H9 (cell line): ENCODE measurements at regions not wholly inside any gene's neighbourhood (a gene's known extent, or its start where the extent isn't known, plus 50 kb on each side); places are given as distances from the start of the nearest gene placed in this dataset.
A peak's percentile ranks its signal among the peaks of the same experiment; 100 is the strongest.

ENCODE experiments used
- DNase-seq: peaks from one replicate; pipeline ENCODE4 v3.0.0-alpha.2; 2017
- H2AFZ ChIP-seq: one replicate; pipeline ENCODE4 v1.6.1; 2013; ENCODE audit warnings: mild to moderate bottlenecking, low read length, control low read depth, moderate library complexity
- H2AK5ac ChIP-seq: 2 replicates; pipeline ENCODE4 v1.6.1; 2013; ENCODE audit warnings: low read length, control low read depth, mixed read lengths; ENCODE audit not compliant: insufficient read length
- H2BK120ac ChIP-seq: one replicate; pipeline ENCODE4 v1.6.1; 2013; ENCODE audit warnings: low read depth, mild to moderate bottlenecking, low read length, control low read depth, inconsistent platforms; ENCODE audit not compliant: poor library complexity, severe bottlenecking
- H2BK12ac ChIP-seq: 2 replicates; pipeline ENCODE4 v1.6.1; 2013; ENCODE audit warnings: low read length, control low read depth, mixed read lengths, low read depth; ENCODE audit not compliant: insufficient read length
- H2BK15ac ChIP-seq: 2 replicates; pipeline ENCODE4 v1.6.1; 2013; ENCODE audit warnings: low read depth, low read length, control low read depth
- H2BK20ac ChIP-seq: one replicate; pipeline ENCODE4 v1.6.1; 2013; ENCODE audit warnings: low read depth, mild to moderate bottlenecking, low read length, control low read depth, inconsistent platforms; ENCODE audit not compliant: poor library complexity, severe bottlenecking
- H2BK5ac ChIP-seq: 2 replicates; pipeline ENCODE4 v1.6.1; 2013; ENCODE audit warnings: low read length, control low read depth, mixed read lengths; ENCODE audit not compliant: insufficient read length
- H3K14ac ChIP-seq: 2 replicates; pipeline ENCODE4 v1.6.1; 2013; ENCODE audit warnings: low read length, control low read depth; ENCODE audit not compliant: insufficient read depth
- H3K18ac ChIP-seq: 2 replicates; pipeline ENCODE4 v1.6.1; 2013; ENCODE audit warnings: low read depth, mild to moderate bottlenecking, mixed read lengths, low read length, control low read depth; ENCODE audit not compliant: insufficient read length
- H3K23ac ChIP-seq: 2 replicates; pipeline ENCODE4 v1.6.1; 2013; ENCODE audit warnings: low read length, control low read depth, mixed read lengths, low read depth; ENCODE audit not compliant: insufficient read length
- H3K23me2 ChIP-seq: 2 replicates; pipeline ENCODE4 v1.6.1; 2013; ENCODE audit warnings: low read depth, mild to moderate bottlenecking, mixed read lengths, low read length, control low read depth; ENCODE audit not compliant: insufficient read length, poor library complexity, severe bottlenecking
- H3K27ac ChIP-seq: 2 replicates; pipeline ENCODE4 v1.5.1; 2013; ENCODE audit warnings: low read length, control low read depth, mixed read lengths, low read depth; ENCODE audit not compliant: insufficient read length
- H3K27me3 ChIP-seq: 2 replicates; pipeline ENCODE4 v1.6.1; 2013; ENCODE audit warnings: low read length, control low read depth, inconsistent platforms; ENCODE audit not compliant: insufficient read depth
- H3K4ac ChIP-seq: 2 replicates; pipeline ENCODE4 v1.6.1; 2013; ENCODE audit warnings: low read depth, mild to moderate bottlenecking, control low read depth, inconsistent platforms, low read length, moderate library complexity
- H3K4me1 ChIP-seq: 2 replicates; pipeline ENCODE4 v1.6.1; 2013; ENCODE audit warnings: low read length, control low read depth, inconsistent platforms; ENCODE audit not compliant: insufficient read depth
- H3K4me2 ChIP-seq: 2 replicates; pipeline ENCODE4 v1.6.1; 2013; ENCODE audit warnings: low read length, control low read depth, mixed read lengths; ENCODE audit not compliant: insufficient read length, insufficient read depth
- H3K56ac ChIP-seq: 2 replicates; pipeline ENCODE4 v1.6.1; 2013; ENCODE audit warnings: low read depth, mild to moderate bottlenecking, mixed read lengths, low read length, control low read depth; ENCODE audit not compliant: insufficient read length
- H3K79me1 ChIP-seq: 2 replicates; pipeline ENCODE4 v1.6.1; 2013; ENCODE audit warnings: low read depth, mild to moderate bottlenecking, moderate library complexity, low read length, control low read depth, inconsistent platforms; ENCODE audit not compliant: insufficient read depth, poor library complexity, severe bottlenecking
- H3K79me2 ChIP-seq: 2 replicates; pipeline ENCODE4 v1.6.1; 2013; ENCODE audit warnings: low read length, control low read depth, inconsistent platforms; ENCODE audit not compliant: insufficient read depth
- H3K9ac ChIP-seq: 2 replicates; pipeline ENCODE4 v1.6.1; 2013; ENCODE audit warnings: low read length, control low read depth, mixed read lengths; ENCODE audit not compliant: insufficient read length; ENCODE audit errors: extremely low read depth
- H3K9me3 ChIP-seq: one replicate; pipeline ENCODE4 v1.6.1; 2013; ENCODE audit warnings: low read depth, low read length, inconsistent platforms; ENCODE audit not compliant: control insufficient read depth
- H3T11ph ChIP-seq: one replicate; pipeline ENCODE4 v1.6.1; 2013; ENCODE audit warnings: mild to moderate bottlenecking, low read length, control low read depth, inconsistent platforms
- H4K20me1 ChIP-seq: one replicate; pipeline ENCODE4 v1.6.1; 2013; ENCODE audit not compliant: control insufficient read depth, insufficient read length, insufficient read depth
- H4K5ac ChIP-seq: 2 replicates; pipeline ENCODE4 v1.6.1; 2013; ENCODE audit warnings: low read depth, mild to moderate bottlenecking, mixed read lengths, low read length, control low read depth; ENCODE audit not compliant: insufficient read length
- H4K8ac ChIP-seq: replicated peaks from 2 replicates; pipeline ENCODE4 v1.6.1; 2013; ENCODE audit warnings: low read length, control low read depth, mixed read lengths, low read depth; ENCODE audit not compliant: insufficient read length
- H4K91ac ChIP-seq: 2 replicates; pipeline ENCODE4 v1.6.1; 2013; ENCODE audit warnings: low read depth, mild to moderate bottlenecking, moderate library complexity, mixed read lengths, low read length, control low read depth; ENCODE audit not compliant: insufficient read length
- H3K27ac Mint-ChIP-seq, 3 experiments: 2 replicates in 2 of 3; 3 replicates in 1 of 3; pipeline ENCODE4 v1.8.0; 2020 to 2021; ENCODE audit warnings: mixed read lengths in 3 of 3, mild to moderate bottlenecking in 1 of 3, moderate library complexity in 1 of 3
- H3K27me3 Mint-ChIP-seq: 2 replicates; pipeline ENCODE4 v1.8.0; 2021; ENCODE audit warnings: low read depth, mild to moderate bottlenecking, moderate library complexity, mixed read lengths
- H3K36me3 Mint-ChIP-seq, 3 experiments: 2 replicates in 2 of 3; 3 replicates in 1 of 3; pipeline ENCODE4 v1.8.0; 2020 to 2021; ENCODE audit warnings: low read depth in 3 of 3, mixed read lengths in 3 of 3; ENCODE audit not compliant: insufficient read depth in 1 of 3
- H3K4me1 Mint-ChIP-seq, 2 experiments: 2 replicates each; pipeline ENCODE4 v1.8.0; 2020; ENCODE audit warnings: mixed read lengths in 2 of 2
- H3K4me3 Mint-ChIP-seq, 2 experiments: 2 replicates in 1 of 2; 3 replicates in 1 of 2; pipeline ENCODE4 v1.8.0; 2020 to 2021; ENCODE audit warnings: mild to moderate bottlenecking in 2 of 2, mixed read lengths in 2 of 2, moderate library complexity in 1 of 2
- H3K9me3 Mint-ChIP-seq, 2 experiments: 2 replicates in 1 of 2; 3 replicates in 1 of 2; pipeline ENCODE4 v1.8.0; 2020; ENCODE audit warnings: mild to moderate bottlenecking in 2 of 2, mixed read lengths in 2 of 2, moderate library complexity in 1 of 2
- WGBS: extraction: QIAGEN DNeasy Blood & Tissue Kit; methylation state at CpG from one replicate; pipeline ENCODE4 v1.1.7; 2013; ENCODE audit warnings: missing lambda C conversion rate, low lambda C conversion rate, mixed read lengths; ENCODE audit not compliant: insufficient read length; ENCODE audit errors: extremely low coverage; 5-methylcytosine and 5-hydroxymethylcytosine counted together
- TF ChIP-seq, protein P1 (sequence below): fragments of 200-600 bp; sonication (generic); conservative IDR thresholded peaks from 3 replicates; pipeline ENCODE4 v1.8.0; 2021; ENCODE audit warnings: antibody characterized with exemption, mild to moderate bottlenecking

GRCh38 chr13:74073274-74073673 lies 60.9 kb downstream of the KLF12 start:
- no peak overlapping the region for H2BK20ac ChIP-seq
- WGBS: no CpG with 5 or more reads among the region's 1 CpG
- H3K4me3 Mint-ChIP-seq: no peak overlapping the region
- no peak overlapping the region for H4K5ac ChIP-seq
- H3K9me3 Mint-ChIP-seq: no peaks in the 10 kb centered on the region
- H3K27ac ChIP-seq: no peak overlapping the region
- peaks cover 6 to 9% of the 10 kb centered on the region in 2 experiments for H3K4me1 Mint-ChIP-seq
- H3K79me1 ChIP-seq: no peaks in the 10 kb centered on the region
- no peaks in the 10 kb centered on the region for H3K79me2 ChIP-seq
- no peak overlapping the region for H3K4ac ChIP-seq
- H2BK5ac ChIP-seq: no peak overlapping the region
- peak overlapping the region in 1 of 3 experiments; percentile 15; a peak in 1 of 7 replicates for H3K27ac Mint-ChIP-seq
- no peak overlapping the region for H2BK120ac ChIP-seq
- H2AK5ac ChIP-seq: no peak overlapping the region
- no peak overlapping the region for H2BK12ac ChIP-seq
- no peaks in the 10 kb centered on the region for H3K4me1 ChIP-seq
- DNase-seq: no peak
- H3K9me3 ChIP-seq: no peaks in the 10 kb centered on the region
- H2AFZ ChIP-seq: no peak overlapping the region
- H3K9ac ChIP-seq: no peak overlapping the region
- H4K91ac ChIP-seq: no peak overlapping the region
- peaks cover 0 to 2% (median 0%) of the 10 kb centered on the region in 3 experiments; a peak in 2 of 7 replicates for H3K36me3 Mint-ChIP-seq
- no peak overlapping the region for H3T11ph ChIP-seq
- H2BK15ac ChIP-seq: no peak overlapping the region
- H4K8ac ChIP-seq: no peak overlapping the region
- no peak overlapping the region for H3K4me2 ChIP-seq
- H3K18ac ChIP-seq: no peak overlapping the region
- no peak overlapping the region for H3K23ac ChIP-seq
- no peak overlapping the region for H3K56ac ChIP-seq
- H3K27me3 ChIP-seq: no peaks in the 10 kb centered on the region
- H3K23me2 ChIP-seq: no peaks in the 10 kb centered on the region
- TF ChIP-seq, protein P1, sequence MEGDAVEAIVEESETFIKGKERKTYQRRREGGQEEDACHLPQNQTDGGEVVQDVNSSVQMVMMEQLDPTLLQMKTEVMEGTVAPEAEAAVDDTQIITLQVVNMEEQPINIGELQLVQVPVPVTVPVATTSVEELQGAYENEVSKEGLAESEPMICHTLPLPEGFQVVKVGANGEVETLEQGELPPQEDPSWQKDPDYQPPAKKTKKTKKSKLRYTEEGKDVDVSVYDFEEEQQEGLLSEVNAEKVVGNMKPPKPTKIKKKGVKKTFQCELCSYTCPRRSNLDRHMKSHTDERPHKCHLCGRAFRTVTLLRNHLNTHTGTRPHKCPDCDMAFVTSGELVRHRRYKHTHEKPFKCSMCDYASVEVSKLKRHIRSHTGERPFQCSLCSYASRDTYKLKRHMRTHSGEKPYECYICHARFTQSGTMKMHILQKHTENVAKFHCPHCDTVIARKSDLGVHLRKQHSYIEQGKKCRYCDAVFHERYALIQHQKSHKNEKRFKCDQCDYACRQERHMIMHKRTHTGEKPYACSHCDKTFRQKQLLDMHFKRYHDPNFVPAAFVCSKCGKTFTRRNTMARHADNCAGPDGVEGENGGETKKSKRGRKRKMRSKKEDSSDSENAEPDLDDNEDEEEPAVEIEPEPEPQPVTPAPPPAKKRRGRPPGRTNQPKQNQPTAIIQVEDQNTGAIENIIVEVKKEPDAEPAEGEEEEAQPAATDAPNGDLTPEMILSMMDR: no peak
- H4K20me1 ChIP-seq: no peaks in the 10 kb centered on the region
- H3K14ac ChIP-seq: no peak overlapping the region
- no peaks in the 10 kb centered on the region for H3K27me3 Mint-ChIP-seq
